Gastroesophageal sphincter (tissue), 3 donors: ENCODE measurements at regions not wholly inside any gene's neighbourhood (a gene's known extent, or its start where the extent isn't known, plus 50 kb on each side); places are given as distances from the start of the nearest gene placed in this dataset.

Experiments used
- EP300 ChIP-seq: sonication (generic); formaldehyde crosslinking; IDR thresholded peaks from one replicate; pipeline ENCODE4 v1.6.1; 2017; ENCODE audit warnings: antibody characterized with exemption, mild to moderate bottlenecking
- TF ChIP-seq, protein P1 (sequence below), 4 experiments: fragments of 200-600 bp in 2 of 4; fragments of 450-650 bp in 2 of 4; sonication (generic) in 1 of 4; IDR thresholded peaks; one replicate each; pipeline ENCODE4 v1.5.1; 2017 to 2019; ENCODE audit warnings: antibody characterized with exemption in 4 of 4, mild to moderate bottlenecking in 2 of 4, moderate library complexity in 2 of 4

- TF ChIP-seq, protein P1, sequence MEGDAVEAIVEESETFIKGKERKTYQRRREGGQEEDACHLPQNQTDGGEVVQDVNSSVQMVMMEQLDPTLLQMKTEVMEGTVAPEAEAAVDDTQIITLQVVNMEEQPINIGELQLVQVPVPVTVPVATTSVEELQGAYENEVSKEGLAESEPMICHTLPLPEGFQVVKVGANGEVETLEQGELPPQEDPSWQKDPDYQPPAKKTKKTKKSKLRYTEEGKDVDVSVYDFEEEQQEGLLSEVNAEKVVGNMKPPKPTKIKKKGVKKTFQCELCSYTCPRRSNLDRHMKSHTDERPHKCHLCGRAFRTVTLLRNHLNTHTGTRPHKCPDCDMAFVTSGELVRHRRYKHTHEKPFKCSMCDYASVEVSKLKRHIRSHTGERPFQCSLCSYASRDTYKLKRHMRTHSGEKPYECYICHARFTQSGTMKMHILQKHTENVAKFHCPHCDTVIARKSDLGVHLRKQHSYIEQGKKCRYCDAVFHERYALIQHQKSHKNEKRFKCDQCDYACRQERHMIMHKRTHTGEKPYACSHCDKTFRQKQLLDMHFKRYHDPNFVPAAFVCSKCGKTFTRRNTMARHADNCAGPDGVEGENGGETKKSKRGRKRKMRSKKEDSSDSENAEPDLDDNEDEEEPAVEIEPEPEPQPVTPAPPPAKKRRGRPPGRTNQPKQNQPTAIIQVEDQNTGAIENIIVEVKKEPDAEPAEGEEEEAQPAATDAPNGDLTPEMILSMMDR (IDR thresholded peaks at IDR 0.05): no peak
- TF ChIP-seq EP300: no peak
These were observed 66.9 kb upstream of the PCED1B start for GRCh38 chr12:47012552-47012951.
